HEK293 (cell line): ENCODE measurements at regions not wholly inside any gene's neighbourhood (a gene's known extent, or its start where the extent isn't known, plus 50 kb on each side); places are given as distances from the start of the nearest gene placed in this dataset.

Source experiments
- CTCF ChIA-PET: fragments of 350-600 bp; formaldehyde crosslinking; extraction: SDS; loops from one replicate; lab custom pipeline; 2021; ENCODE audit warnings: antibody characterized with exemption; lab: Yijun Ruan, JAX
- POLR2A ChIA-PET: fragments of 300-600 bp; formaldehyde crosslinking; extraction: SDS; loops from one replicate; lab custom pipeline; 2020; ENCODE audit warnings: antibody characterized with exemption, inconsistent platforms; lab: Yijun Ruan, JAX
- H3K27ac ChIP-seq: fragments of 200-500 bp; sonication (Bioruptor generic); 2 replicates; pipeline ENCODE4 v1.5.1; 2014; ENCODE audit warnings: low read depth, low read length, control low read depth, inconsistent platforms; ENCODE audit errors: extremely low read depth
- H3K36me3 ChIP-seq, 2 experiments: fragments of 200-500 bp in 1 of 2; sonication (Bioruptor generic) in 1 of 2; 1 replicate in 1 of 2; 2 replicates in 1 of 2; pipeline ENCODE4 v1.5.1; 2014 to 2017; ENCODE audit warnings: inconsistent platforms in 2 of 2, low read length in 2 of 2; ENCODE audit not compliant: control insufficient read depth in 2 of 2, insufficient read depth in 1 of 2
- H3K4me1 ChIP-seq: fragments of 200-500 bp; sonication (Bioruptor generic); 2 replicates; pipeline ENCODE4 v1.5.1; 2014; ENCODE audit warnings: mild to moderate bottlenecking, low read length, inconsistent platforms; ENCODE audit not compliant: control insufficient read depth, insufficient read depth
- H3K4me3 ChIP-seq: 2 replicates; pipeline ENCODE4 v1.5.1; 2011; ENCODE audit warnings: low read depth, mild to moderate bottlenecking, control low read depth, low read length, moderate library complexity
- H3K9me3 ChIP-seq: fragments of 200-500 bp; sonication (Bioruptor generic); 2 replicates; pipeline ENCODE4 v1.5.1; 2014; ENCODE audit warnings: low read depth, low read length, inconsistent platforms; ENCODE audit not compliant: control insufficient read depth, insufficient read depth
- CTCF ChIP-seq: fragments of 450-650 bp; formaldehyde crosslinking; IDR thresholded peaks from 2 replicates; pipeline ENCODE4 v1.5.1; 2016; ENCODE audit warnings: missing biosample characterization, missing genetic modification characterization
- IKZF3 ChIP-seq: fragments of 450-650 bp; IDR thresholded peaks from 2 replicates; pipeline ENCODE4 v1.5.0; 2018; ENCODE audit warnings: missing biosample characterization, mild to moderate bottlenecking, missing genetic modification characterization, moderate library complexity
- PRDM1 ChIP-seq: fragments of 450-650 bp; formaldehyde crosslinking; IDR thresholded peaks from 2 replicates; pipeline ENCODE4; 2016; ENCODE audit warnings: missing biosample characterization, missing genetic modification characterization
- REPIN1 ChIP-seq: fragments of 450-650 bp; formaldehyde crosslinking; IDR thresholded peaks from 2 replicates; pipeline ENCODE4 v1.5.1; 2017; ENCODE audit warnings: missing biosample characterization, missing genetic modification characterization, low read depth
- SALL2 ChIP-seq: fragments of 450-650 bp; formaldehyde crosslinking; IDR thresholded peaks from 2 replicates; pipeline ENCODE4 v1.5.0; 2017; ENCODE audit warnings: missing biosample characterization, mild to moderate bottlenecking, missing genetic modification characterization, borderline replicate concordance
- TCF7L2 ChIP-seq: IDR thresholded peaks from 2 replicates; pipeline ENCODE4 v1.6.1; 2011; ENCODE audit warnings: low read depth, mild to moderate bottlenecking, inconsistent platforms, low read length, moderate library complexity, borderline replicate concordance
- YY1 ChIP-seq: fragments of 450-650 bp; formaldehyde crosslinking; IDR thresholded peaks from 2 replicates; pipeline ENCODE4 v1.5.1; 2018; ENCODE audit warnings: missing biosample characterization, missing genetic modification characterization
- ZBTB17 ChIP-seq: fragments of 450-650 bp; formaldehyde crosslinking; IDR thresholded peaks from 2 replicates; pipeline ENCODE4 v1.5.1; 2016; ENCODE audit warnings: missing biosample characterization, missing genetic modification characterization
- ZBTB7A ChIP-seq: fragments of 450-650 bp; formaldehyde crosslinking; IDR thresholded peaks from 2 replicates; pipeline ENCODE4 v1.5.1; 2016; ENCODE audit warnings: low read depth, missing biosample characterization, missing genetic modification characterization
- ZFHX2 ChIP-seq: fragments of 450-650 bp; formaldehyde crosslinking; conservative IDR thresholded peaks from 2 replicates; pipeline ENCODE4 v1.5.1; 2016; ENCODE audit warnings: missing biosample characterization, missing genetic modification characterization
- ZIC2 ChIP-seq: fragments of 450-650 bp; formaldehyde crosslinking; IDR thresholded peaks from 2 replicates; pipeline ENCODE4 v1.5.1; 2016; ENCODE audit warnings: missing biosample characterization, missing genetic modification characterization
- ZNF266 ChIP-seq: fragments of 450-650 bp; formaldehyde crosslinking; IDR thresholded peaks from 2 replicates; pipeline ENCODE4 v1.5.1; 2016; ENCODE audit warnings: missing biosample characterization, missing genetic modification characterization, low read depth
- ZNF302 ChIP-seq: fragments of 450-650 bp; formaldehyde crosslinking; IDR thresholded peaks from 2 replicates; pipeline ENCODE4 v1.5.1; 2016; ENCODE audit warnings: missing biosample characterization, missing genetic modification characterization, low read depth
- ZNF311 ChIP-seq: fragments of 450-650 bp; formaldehyde crosslinking; IDR thresholded peaks from 2 replicates; pipeline ENCODE4 v1.5.1; 2017; ENCODE audit warnings: missing biosample characterization, missing genetic modification characterization, borderline replicate concordance
- ZNF48 ChIP-seq: fragments of 450-650 bp; formaldehyde crosslinking; IDR thresholded peaks from 2 replicates; pipeline ENCODE4 v1.5.1; 2016; ENCODE audit warnings: missing biosample characterization, missing genetic modification characterization
- ZNF514 ChIP-seq: fragments of 450-650 bp; formaldehyde crosslinking; IDR thresholded peaks from 2 replicates; pipeline ENCODE4 v1.5.1; 2016; ENCODE audit warnings: missing biosample characterization, missing genetic modification characterization
- ZNF558 ChIP-seq: fragments of 450-650 bp; formaldehyde crosslinking; IDR thresholded peaks from 2 replicates; pipeline ENCODE4 v1.5.1; 2016; ENCODE audit warnings: missing biosample characterization, missing genetic modification characterization
- ZNF626 ChIP-seq: fragments of 450-650 bp; sonication (Bioruptor Pico); formaldehyde crosslinking; IDR thresholded peaks from 2 replicates; pipeline ENCODE4 v1.5.1; 2018; ENCODE audit warnings: missing biosample characterization, missing genetic modification characterization, inconsistent platforms
- ZNF701 ChIP-seq: fragments of 450-650 bp; formaldehyde crosslinking; IDR thresholded peaks from 2 replicates; pipeline ENCODE4 v1.5.1; 2016; ENCODE audit warnings: missing biosample characterization, missing genetic modification characterization
- ZNF791 ChIP-seq: fragments of 450-650 bp; formaldehyde crosslinking; IDR thresholded peaks from 2 replicates; pipeline ENCODE4 v1.5.1; 2016; ENCODE audit warnings: missing biosample characterization, missing genetic modification characterization
- TF ChIP-seq, protein P1 (sequence below): fragments of 450-650 bp; formaldehyde crosslinking; IDR thresholded peaks from 2 replicates; pipeline ENCODE4 v1.5.1; 2017; ENCODE audit warnings: missing biosample characterization, missing genetic modification characterization
- TF ChIP-seq, protein P2 (sequence below): fragments of 450-650 bp; formaldehyde crosslinking; IDR thresholded peaks from 2 replicates; pipeline ENCODE4 v1.5.1; 2016; ENCODE audit warnings: missing biosample characterization, missing genetic modification characterization

- POLR2A ChIA-PET: no interaction called here
- no peak for TF ChIP-seq ZNF791
- TF ChIP-seq SALL2 (tag by site-specific recombination): no peak
- no peak for TF ChIP-seq TCF7L2
- no peak for TF ChIP-seq PRDM1 (tag by site-specific recombination)
- no peak for TF ChIP-seq ZNF701 (tag by site-specific recombination)
- TF ChIP-seq ZFHX2 (tag by site-specific recombination): no peak
- TF ChIP-seq ZNF626: no peak
- TF ChIP-seq ZNF311 (tag by site-specific recombination): no peak
- no peak for TF ChIP-seq REPIN1 (tag by site-specific recombination)
- Histone ChIP-seq H3K9me3 (no peaks in the 10 kb centered on the region), H3K4me3 (no peak overlapping the region), H3K36me3 (no peaks in the 10 kb centered on the region), H3K27ac (no peak overlapping the region), H3K4me1 (no peaks in the 10 kb centered on the region)
- CTCF ChIA-PET: interaction anchor here (1.0 kb wide), 1 partner anchor 34 kb away, joined by 3 read pairs; no protein-coding TSS in a partner anchor
Observed at GRCh38 chr12:27906658-27907473, 65.7 kb downstream of the PTHLH start.

- ChIA-PET POLR2A (no interaction called here), CTCF (interaction anchor here (1.0 kb wide), 1 partner anchor 34 kb away, joined by 3 read pairs; no protein-coding TSS in a partner anchor)
- Histone ChIP-seq H3K9me3 (no peaks in the 10 kb centered on the region), H3K36me3 (no peaks in the 10 kb centered on the region), H3K27ac (no peak overlapping the region), H3K4me1 (no peaks in the 10 kb centered on the region), H3K4me3 (no peak overlapping the region)
- TF ChIP-seq IKZF3 (no peak), YY1 (tag by site-specific recombination) (no peak), ZNF266 (tag by site-specific recombination) (no peak), CTCF (tag by site-specific recombination) (no peak), ZBTB7A (no peak), ZNF48 (no peak), ZBTB17 (no peak), ZNF558 (tag by site-specific recombination) (no peak), ZNF514 (tag by site-specific recombination) (no peak), ZNF302 (tag by site-specific recombination) (no peak), ZIC2 (no peak)
- TF ChIP-seq, protein P1, sequence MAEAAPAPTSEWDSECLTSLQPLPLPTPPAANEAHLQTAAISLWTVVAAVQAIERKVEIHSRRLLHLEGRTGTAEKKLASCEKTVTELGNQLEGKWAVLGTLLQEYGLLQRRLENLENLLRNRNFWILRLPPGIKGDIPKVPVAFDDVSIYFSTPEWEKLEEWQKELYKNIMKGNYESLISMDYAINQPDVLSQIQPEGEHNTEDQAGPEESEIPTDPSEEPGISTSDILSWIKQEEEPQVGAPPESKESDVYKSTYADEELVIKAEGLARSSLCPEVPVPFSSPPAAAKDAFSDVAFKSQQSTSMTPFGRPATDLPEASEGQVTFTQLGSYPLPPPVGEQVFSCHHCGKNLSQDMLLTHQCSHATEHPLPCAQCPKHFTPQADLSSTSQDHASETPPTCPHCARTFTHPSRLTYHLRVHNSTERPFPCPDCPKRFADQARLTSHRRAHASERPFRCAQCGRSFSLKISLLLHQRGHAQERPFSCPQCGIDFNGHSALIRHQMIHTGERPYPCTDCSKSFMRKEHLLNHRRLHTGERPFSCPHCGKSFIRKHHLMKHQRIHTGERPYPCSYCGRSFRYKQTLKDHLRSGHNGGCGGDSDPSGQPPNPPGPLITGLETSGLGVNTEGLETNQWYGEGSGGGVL: no peak
- TF ChIP-seq, protein P2, sequence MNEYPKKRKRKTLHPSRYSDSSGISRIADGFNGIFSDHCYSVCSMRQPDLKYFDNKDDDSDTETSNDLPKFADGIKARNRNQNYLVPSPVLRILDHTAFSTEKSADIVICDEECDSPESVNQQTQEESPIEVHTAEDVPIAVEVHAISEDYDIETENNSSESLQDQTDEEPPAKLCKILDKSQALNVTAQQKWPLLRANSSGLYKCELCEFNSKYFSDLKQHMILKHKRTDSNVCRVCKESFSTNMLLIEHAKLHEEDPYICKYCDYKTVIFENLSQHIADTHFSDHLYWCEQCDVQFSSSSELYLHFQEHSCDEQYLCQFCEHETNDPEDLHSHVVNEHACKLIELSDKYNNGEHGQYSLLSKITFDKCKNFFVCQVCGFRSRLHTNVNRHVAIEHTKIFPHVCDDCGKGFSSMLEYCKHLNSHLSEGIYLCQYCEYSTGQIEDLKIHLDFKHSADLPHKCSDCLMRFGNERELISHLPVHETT (tag by site-specific recombination): no peak
Observed at GRCh38 chr12:27906127-27906500, 66.4 kb downstream of the PTHLH start.
